ENCODE measurements at regions not wholly inside any gene's neighbourhood (a gene's known extent, or its start where the extent isn't known, plus 50 kb on each side); places are given as distances from the start of the nearest gene placed in this dataset.

GRCh38 chr3:171976526-171976925 lies 62.9 kb upstream of the FNDC3B start:
- Histone ChIP-seq H3K4me1 (ENCODE audit: insufficient read depth, insufficient read length) (no peaks in the 10 kb centered on the region), H3K36me3 (ENCODE audit: insufficient read depth, insufficient read length, low read length) (no peaks in the 10 kb centered on the region), H3K9ac (ENCODE audit: insufficient read length, low read depth) (no peak overlapping the region), H3K4me3 (ENCODE audit: insufficient read length, low read depth) (no peak overlapping the region), H3K27me3 (ENCODE audit: insufficient read depth, insufficient read length) (no peaks in the 10 kb centered on the region), H3K9me3 (ENCODE audit: insufficient read depth, low read length) (no peaks in the 10 kb centered on the region)
- TF ChIP-seq SUZ12 (IDR thresholded peaks at IDR 0.05; ENCODE audit: extremely low read depth, insufficient read depth, insufficient read length) (no peak), ZNF274 (IDR thresholded peaks at IDR 0.05; ENCODE audit: low read depth, low read length) (no peak), YY1 (IDR thresholded peaks at IDR 0.05; ENCODE audit: insufficient read depth, insufficient read length) (no peak)
- no peak for DNase-seq (ENCODE audit: low read depth, low spot score)

- H3K4me1 ChIP-seq (ENCODE audit: insufficient read depth, insufficient read length), result no peaks in the 10 kb centered on the region
- TF ChIP-seq YY1 (IDR thresholded peaks at IDR 0.05; ENCODE audit: insufficient read depth, insufficient read length) (no peak), SUZ12 (IDR thresholded peaks at IDR 0.05; ENCODE audit: extremely low read depth, insufficient read depth, insufficient read length) (no peak), ZNF274 (IDR thresholded peaks at IDR 0.05; ENCODE audit: low read depth, low read length) (no peak)
These were observed 61.9 kb upstream of the FNDC3B start for GRCh38 chr3:171977441-171977840.

GRCh38 chr3:171977860-171978259 lies 61.5 kb upstream of the FNDC3B start:
- no peaks in the 10 kb centered on the region for H3K27me3 ChIP-seq (ENCODE audit: insufficient read depth, insufficient read length)
- TF ChIP-seq ZNF274 (IDR thresholded peaks at IDR 0.05; ENCODE audit: low read depth, low read length) (no peak), SUZ12 (IDR thresholded peaks at IDR 0.05; ENCODE audit: extremely low read depth, insufficient read depth, insufficient read length) (no peak), YY1 (IDR thresholded peaks at IDR 0.05; ENCODE audit: insufficient read depth, insufficient read length) (no peak)
- H3K9me3 ChIP-seq (ENCODE audit: insufficient read depth, low read length), result no peaks in the 10 kb centered on the region
- H3K4me3 ChIP-seq (ENCODE audit: insufficient read length, low read depth), result no peak overlapping the region
- no peak for DNase-seq (ENCODE audit: low read depth, low spot score)
- H3K9ac ChIP-seq (ENCODE audit: insufficient read length, low read depth), result no peak overlapping the region
- no peaks in the 10 kb centered on the region for H3K36me3 ChIP-seq (ENCODE audit: insufficient read depth, insufficient read length, low read length)
- no peaks in the 10 kb centered on the region for H3K4me1 ChIP-seq (ENCODE audit: insufficient read depth, insufficient read length)

More at GRCh38 chr3:171977441-171977840, 61.9 kb upstream of the FNDC3B start:
- no peaks in the 10 kb centered on the region for H3K36me3 ChIP-seq (ENCODE audit: insufficient read depth, insufficient read length, low read length)
- no peak overlapping the region for H3K9ac ChIP-seq (ENCODE audit: insufficient read length, low read depth)
- no peak overlapping the region for H3K4me3 ChIP-seq (ENCODE audit: insufficient read length, low read depth)
- DNase-seq (ENCODE audit: low read depth, low spot score), result no peak
- no peaks in the 10 kb centered on the region for H3K9me3 ChIP-seq (ENCODE audit: insufficient read depth, low read length)
- H3K27me3 ChIP-seq (ENCODE audit: insufficient read depth, insufficient read length), result no peaks in the 10 kb centered on the region

GRCh38 chr3:171978390-171978789 lies 61.0 kb upstream of the FNDC3B start:
- Histone ChIP-seq H3K4me1 (ENCODE audit: insufficient read depth, insufficient read length) (no peaks in the 10 kb centered on the region), H3K36me3 (ENCODE audit: insufficient read depth, insufficient read length, low read length) (no peaks in the 10 kb centered on the region), H3K9me3 (ENCODE audit: insufficient read depth, low read length) (no peaks in the 10 kb centered on the region), H3K9ac (ENCODE audit: insufficient read length, low read depth) (no peak overlapping the region), H3K4me3 (ENCODE audit: insufficient read length, low read depth) (no peak overlapping the region), H3K27me3 (ENCODE audit: insufficient read depth, insufficient read length) (no peaks in the 10 kb centered on the region)
- TF ChIP-seq ZNF274 (IDR thresholded peaks at IDR 0.05; ENCODE audit: low read depth, low read length), result no peak
- TF ChIP-seq SUZ12 (IDR thresholded peaks at IDR 0.05; ENCODE audit: extremely low read depth, insufficient read depth, insufficient read length), result no peak
- no peak for TF ChIP-seq YY1 (IDR thresholded peaks at IDR 0.05; ENCODE audit: insufficient read depth, insufficient read length)
- no peak for DNase-seq (ENCODE audit: low read depth, low spot score)

- Histone ChIP-seq H3K4me1 (ENCODE audit: insufficient read depth, insufficient read length) (no peaks in the 10 kb centered on the region), H3K9me3 (ENCODE audit: insufficient read depth, low read length) (no peaks in the 10 kb centered on the region), H3K4me3 (ENCODE audit: insufficient read length, low read depth) (no peak overlapping the region), H3K9ac (ENCODE audit: insufficient read length, low read depth) (no peak overlapping the region), H3K27me3 (ENCODE audit: insufficient read depth, insufficient read length) (no peaks in the 10 kb centered on the region), H3K36me3 (ENCODE audit: insufficient read depth, insufficient read length, low read length) (no peaks in the 10 kb centered on the region)
- TF ChIP-seq YY1 (IDR thresholded peaks at IDR 0.05; ENCODE audit: insufficient read depth, insufficient read length) (no peak), SUZ12 (IDR thresholded peaks at IDR 0.05; ENCODE audit: extremely low read depth, insufficient read depth, insufficient read length) (no peak), ZNF274 (IDR thresholded peaks at IDR 0.05; ENCODE audit: low read depth, low read length) (no peak)
- no peak for DNase-seq (ENCODE audit: low read depth, low spot score)
These were observed 60.3 kb upstream of the FNDC3B start for GRCh38 chr3:171979081-171979480.

- Histone ChIP-seq H3K4me3 (ENCODE audit: insufficient read length, low read depth) (no peak overlapping the region), H3K9ac (ENCODE audit: insufficient read length, low read depth) (no peak overlapping the region), H3K27me3 (ENCODE audit: insufficient read depth, insufficient read length) (no peaks in the 10 kb centered on the region), H3K9me3 (ENCODE audit: insufficient read depth, low read length) (no peaks in the 10 kb centered on the region), H3K36me3 (ENCODE audit: insufficient read depth, insufficient read length, low read length) (no peaks in the 10 kb centered on the region), H3K4me1 (ENCODE audit: insufficient read depth, insufficient read length) (no peaks in the 10 kb centered on the region)
- no peak for DNase-seq (ENCODE audit: low read depth, low spot score)
- TF ChIP-seq ZNF274 (IDR thresholded peaks at IDR 0.05; ENCODE audit: low read depth, low read length) (no peak), YY1 (IDR thresholded peaks at IDR 0.05; ENCODE audit: insufficient read depth, insufficient read length) (no peak), SUZ12 (IDR thresholded peaks at IDR 0.05; ENCODE audit: extremely low read depth, insufficient read depth, insufficient read length) (no peak)
These were observed 58.7 kb upstream of the FNDC3B start for GRCh38 chr3:171980578-171981270.

GRCh38 chr3:171981271-171981605 lies 58.1 kb upstream of the FNDC3B start:
- Histone ChIP-seq H3K4me1 (ENCODE audit: insufficient read depth, insufficient read length) (no peaks in the 10 kb centered on the region), H3K9me3 (ENCODE audit: insufficient read depth, low read length) (no peaks in the 10 kb centered on the region), H3K4me3 (ENCODE audit: insufficient read length, low read depth) (no peak overlapping the region), H3K27me3 (ENCODE audit: insufficient read depth, insufficient read length) (no peaks in the 10 kb centered on the region), H3K36me3 (ENCODE audit: insufficient read depth, insufficient read length, low read length) (no peaks in the 10 kb centered on the region), H3K9ac (ENCODE audit: insufficient read length, low read depth) (no peak overlapping the region)
- TF ChIP-seq YY1 (IDR thresholded peaks at IDR 0.05; ENCODE audit: insufficient read depth, insufficient read length) (no peak), ZNF274 (IDR thresholded peaks at IDR 0.05; ENCODE audit: low read depth, low read length) (no peak), SUZ12 (IDR thresholded peaks at IDR 0.05; ENCODE audit: extremely low read depth, insufficient read depth, insufficient read length) (no peak)
- no peak for DNase-seq (ENCODE audit: low read depth, low spot score)

All from NT2/D1 (cell line).